VCaP (cell line): ENCODE measurements at regions not wholly inside any gene's neighbourhood (a gene's known extent, or its start where the extent isn't known, plus 50 kb on each side); places are given as distances from the start of the nearest gene placed in this dataset.

ENCODE experiments used
- H3K27ac ChIP-seq: fragments of 450-650 bp; 2 replicates; pipeline ENCODE4 v1.5.1; 2017
- CTCF ChIP-seq: fragments of 450-650 bp; conservative IDR thresholded peaks from 2 replicates; pipeline ENCODE4 v1.5.1; 2017; ENCODE audit warnings: mild to moderate bottlenecking, moderate library complexity

- no peak overlapping the region for H3K27ac ChIP-seq
- no peak for TF ChIP-seq CTCF
Observed at GRCh38 chr11:47907499-47907898, 59.3 kb upstream of the NUP160 start.

- TF ChIP-seq CTCF = no peak
- H3K27ac ChIP-seq = no peak overlapping the region
Observed at GRCh38 chr11:47906066-47906465, 57.9 kb upstream of the NUP160 start.

GRCh38 chr11:47905358-47906059, 57.4 kb upstream of the NUP160 start:
- H3K27ac ChIP-seq = no peak overlapping the region

GRCh38 chr11:47904808-47905207, 56.7 kb upstream of the NUP160 start:
- H3K27ac ChIP-seq = no peak overlapping the region
- TF ChIP-seq CTCF = no peak

More at GRCh38 chr11:47905358-47906059, 57.4 kb upstream of the NUP160 start:
- no peak for TF ChIP-seq CTCF

GRCh38 chr11:47904048-47904447, 55.9 kb upstream of the NUP160 start:
- TF ChIP-seq CTCF = no peak
- no peak overlapping the region for H3K27ac ChIP-seq

- no peak overlapping the region for H3K27ac ChIP-seq
- no peak for TF ChIP-seq CTCF
Observed at GRCh38 chr11:47899801-47900200, 51.7 kb upstream of the NUP160 start.
